ENCODE measurements at regions not wholly inside any gene's neighbourhood (a gene's known extent, or its start where the extent isn't known, plus 50 kb on each side); places are given as distances from the start of the nearest gene placed in this dataset.

DNA sequence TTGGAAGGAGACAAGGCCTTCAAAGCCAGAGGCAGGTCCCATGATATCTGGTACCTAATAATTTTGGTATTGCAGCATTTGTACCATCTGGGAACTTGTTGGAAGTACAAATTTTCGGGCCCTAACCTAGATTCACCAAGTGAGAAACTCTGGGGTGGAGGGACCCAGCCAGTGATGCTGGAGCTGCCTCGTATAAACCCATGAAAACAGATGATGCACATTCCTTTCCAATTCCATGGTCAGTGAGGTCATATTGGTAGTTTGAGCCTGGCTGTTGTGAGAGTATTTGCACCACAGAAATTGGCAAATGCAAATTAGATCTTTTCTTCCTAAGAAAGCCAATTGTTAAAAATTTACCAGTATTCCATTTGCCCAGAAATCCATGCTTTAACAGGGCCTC is 269.6 kb upstream of the PLXNA2 start:
- DNase-seq (ENCODE audit: low read depth), result no peak

DNA sequence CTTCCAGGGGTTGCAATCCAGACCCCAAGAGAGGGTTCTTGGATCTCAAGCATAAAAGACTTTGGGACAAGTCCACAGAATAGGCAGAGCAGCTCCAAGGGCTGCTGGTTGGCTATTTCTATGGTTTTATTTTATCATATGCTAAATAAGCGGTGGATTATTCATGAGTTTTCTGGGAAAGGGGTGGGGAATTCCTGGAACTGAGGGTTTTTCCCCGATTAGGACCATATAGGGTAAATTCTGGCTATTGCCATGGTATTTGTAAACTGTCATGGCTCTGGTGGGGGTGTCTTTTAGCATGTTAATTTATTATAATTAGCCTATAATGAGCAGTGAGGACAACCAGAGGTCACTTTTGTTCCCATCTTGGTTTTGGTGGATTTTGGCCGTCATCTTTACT is 270.9 kb upstream of the PLXNA2 start:
- DNase-seq (ENCODE audit: low read depth), result no peak

DNA sequence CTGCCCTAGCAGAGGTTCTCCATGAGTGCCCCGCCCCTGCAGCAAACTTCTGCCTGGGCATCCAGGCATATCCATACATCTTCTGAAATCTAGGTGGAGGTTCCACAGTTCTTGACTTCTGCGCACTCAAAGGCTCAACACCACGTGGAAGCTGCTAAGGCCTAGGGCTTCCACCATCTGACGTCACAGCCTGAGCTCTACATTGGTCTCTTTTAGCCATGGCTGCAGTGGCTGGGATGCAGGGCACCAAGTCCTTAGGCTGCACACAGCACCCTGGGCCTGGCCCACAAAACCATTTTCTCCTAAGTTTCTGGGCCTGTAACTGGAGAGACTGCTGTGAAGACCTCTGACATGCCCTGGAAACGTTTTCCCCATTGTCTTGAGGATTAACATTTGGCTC is 272.6 kb upstream of the PLXNA2 start:
- no peak for DNase-seq (ENCODE audit: low read depth)

DNA sequence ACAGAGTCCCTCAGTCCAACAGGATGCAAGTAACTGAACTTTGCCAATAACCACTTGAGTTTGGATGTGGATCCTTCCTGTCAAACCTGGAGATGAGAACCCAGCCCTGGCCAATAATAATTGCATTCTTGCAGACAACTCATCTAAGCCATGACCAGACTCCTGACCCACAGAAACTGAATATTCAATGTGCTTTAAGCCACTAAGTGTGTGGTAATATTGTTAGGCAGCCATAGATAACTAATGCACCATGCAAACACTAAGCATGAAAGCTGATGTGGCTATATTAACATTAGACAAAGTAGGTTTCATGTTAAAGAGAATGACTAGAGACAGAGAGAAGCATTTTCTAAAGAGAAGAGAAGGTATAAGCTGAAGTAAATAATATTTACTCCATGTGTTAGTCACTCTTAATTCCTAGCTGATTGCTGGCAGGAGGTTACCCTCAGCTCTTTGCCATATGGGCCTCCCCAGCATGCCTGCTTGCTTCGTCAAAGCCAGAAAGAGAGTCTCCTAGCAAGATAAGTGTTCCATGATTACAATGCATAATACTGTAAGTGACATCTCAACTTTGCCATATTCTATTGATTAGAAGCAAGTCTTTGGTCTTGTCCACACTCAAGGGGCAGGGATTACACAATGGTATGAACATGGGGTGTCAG is 276.4 kb upstream of the PLXNA2 start:
- DNase-seq (ENCODE audit: low read depth), result no peak

DNA sequence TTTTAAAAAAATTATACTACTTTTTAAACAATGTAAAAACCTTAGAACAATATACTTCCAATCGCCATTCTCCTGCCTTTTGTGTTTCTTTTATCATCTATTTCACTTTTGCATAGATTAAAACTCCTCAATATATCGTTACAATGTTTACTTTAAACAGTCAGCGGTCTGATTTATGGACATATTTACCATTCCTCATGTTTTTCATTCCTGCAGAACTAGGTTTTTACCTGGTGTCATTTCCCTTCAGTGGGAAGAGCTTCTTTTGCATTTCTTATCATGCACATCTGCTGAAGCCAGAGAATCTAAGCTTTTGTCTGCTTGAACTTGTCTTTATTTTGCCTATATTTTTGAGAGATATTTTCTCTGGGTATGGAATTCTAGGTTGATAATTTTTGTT is 277.4 kb upstream of the PLXNA2 start:
- DNase-seq (ENCODE audit: low read depth), result no peak

DNA sequence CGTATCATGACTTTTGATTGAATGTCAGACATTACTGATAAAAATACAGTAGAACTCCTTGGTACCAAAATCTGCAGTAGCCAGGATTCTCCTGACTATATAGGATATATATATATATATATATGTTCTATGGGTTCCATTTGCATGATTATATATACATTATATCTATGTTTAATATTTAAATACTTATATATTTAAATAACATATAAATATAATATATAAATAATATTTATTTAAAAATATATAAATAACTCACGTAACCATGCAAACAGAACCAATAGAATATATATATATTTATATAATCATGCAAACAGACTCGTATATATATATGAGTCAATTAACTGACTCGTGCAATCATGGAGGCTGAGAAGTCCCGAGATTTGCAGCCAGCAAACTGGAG is 278.8 kb upstream of the PLXNA2 start:
- no peak for DNase-seq (ENCODE audit: low read depth)

DNA sequence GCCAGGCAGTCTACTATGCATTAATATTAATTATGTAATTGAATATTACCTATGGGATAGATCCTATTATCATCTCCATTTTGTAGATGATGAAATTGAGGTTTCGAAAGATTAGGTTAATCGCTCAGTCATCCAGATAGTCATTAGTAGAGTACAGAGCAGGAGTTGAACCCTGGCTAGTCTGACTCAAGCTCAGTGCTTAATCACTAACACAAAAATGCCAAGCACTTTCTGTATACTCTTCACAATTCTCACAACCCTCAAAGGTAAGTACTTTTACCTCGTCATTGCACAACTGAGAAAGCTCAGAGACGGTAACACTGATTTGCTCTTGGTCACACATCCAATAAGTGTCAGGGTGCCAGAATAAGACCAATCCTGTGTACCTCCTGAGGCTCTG is 280.2 kb upstream of the PLXNA2 start:
- DNase-seq (ENCODE audit: low read depth), result no peak

DNA sequence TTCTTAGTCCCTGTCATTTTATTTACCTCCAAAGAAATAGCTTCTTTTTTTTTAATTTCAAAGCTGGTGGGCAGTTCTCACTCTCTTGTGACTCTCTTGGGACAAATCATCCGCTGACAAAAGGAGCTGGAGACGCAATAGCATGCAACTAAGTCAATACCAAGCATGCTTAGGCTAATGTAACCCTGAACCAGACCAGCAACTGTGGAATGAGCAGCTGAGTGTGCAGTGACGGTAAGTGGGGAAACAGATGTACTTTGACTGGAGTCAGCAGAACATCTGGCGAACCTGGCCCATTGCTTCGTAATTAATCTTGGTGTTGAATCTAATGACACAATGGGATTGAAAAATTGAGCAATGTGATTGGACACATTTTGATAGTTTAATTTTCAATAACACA is 280.7 kb upstream of the PLXNA2 start:
- no peak for DNase-seq (ENCODE audit: low read depth)

DNA sequence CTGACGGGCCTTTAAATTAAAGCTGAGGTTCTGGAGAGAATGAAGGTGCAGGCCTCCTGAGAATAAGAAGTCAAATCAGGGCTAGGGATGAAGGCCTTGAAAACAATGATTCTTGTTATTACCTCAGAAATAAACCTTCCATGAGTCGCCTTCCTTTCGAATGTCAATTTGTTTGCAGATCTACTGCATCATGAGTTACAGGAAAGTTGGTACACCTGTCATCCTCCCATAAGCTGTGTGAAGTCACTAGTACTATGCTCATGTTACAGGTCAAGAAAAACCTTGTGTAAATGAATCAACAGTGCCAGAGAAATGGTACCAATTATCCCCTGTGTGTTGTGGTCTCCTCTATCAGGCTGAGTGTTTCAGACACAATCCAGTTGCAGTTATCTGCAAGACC is 281.2 kb upstream of the PLXNA2 start:
- no peak for DNase-seq (ENCODE audit: low read depth)

DNA sequence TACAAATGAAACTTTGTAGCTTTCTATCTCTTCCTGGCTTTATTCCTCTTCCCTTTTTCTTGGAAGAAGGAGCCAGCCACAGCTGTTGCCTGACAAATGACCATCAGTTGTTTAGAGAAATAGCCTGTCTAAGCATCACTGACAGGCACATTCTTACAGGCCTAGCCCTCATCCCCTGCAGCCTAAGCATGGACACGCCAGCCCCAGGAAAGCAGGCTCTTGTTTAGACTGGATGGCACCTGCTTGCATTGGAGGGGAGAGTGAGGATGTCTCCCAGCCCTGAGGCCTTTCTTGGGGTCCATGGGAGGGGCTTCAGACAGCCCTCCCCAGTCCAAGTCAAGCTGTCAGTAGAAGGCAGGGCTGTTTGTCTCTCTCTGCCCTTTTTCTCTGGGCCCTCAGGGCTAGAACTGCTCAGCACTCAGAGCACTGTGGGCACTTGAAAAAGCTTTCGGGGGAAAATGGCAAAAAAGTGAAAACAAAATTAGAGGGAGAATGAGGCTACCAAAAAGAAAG is 282.5 kb upstream of the PLXNA2 start:
- DNase-seq (ENCODE audit: low read depth), result no peak

DNA sequence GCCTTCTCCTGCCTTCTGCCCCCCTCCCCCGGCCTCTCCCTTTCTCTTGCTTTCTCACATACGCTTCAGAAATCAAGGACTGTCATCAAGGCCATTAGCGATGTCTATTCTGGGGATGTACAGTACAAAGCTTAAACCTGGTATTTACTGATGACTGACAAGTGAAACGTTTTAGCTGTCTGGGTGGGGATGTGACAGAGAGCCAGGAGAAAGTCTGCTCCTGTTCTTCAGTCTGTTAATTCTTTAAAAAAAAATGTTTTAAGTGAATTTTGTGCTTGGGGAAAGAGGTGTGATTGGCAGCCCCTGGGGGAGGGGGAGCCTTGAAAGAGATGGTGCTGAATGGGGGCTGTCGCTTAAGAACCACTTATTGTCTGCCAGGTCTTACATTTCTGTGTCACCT is 283.0 kb upstream of the PLXNA2 start:
- DNase-seq (ENCODE audit: low read depth), result no peak

DNA sequence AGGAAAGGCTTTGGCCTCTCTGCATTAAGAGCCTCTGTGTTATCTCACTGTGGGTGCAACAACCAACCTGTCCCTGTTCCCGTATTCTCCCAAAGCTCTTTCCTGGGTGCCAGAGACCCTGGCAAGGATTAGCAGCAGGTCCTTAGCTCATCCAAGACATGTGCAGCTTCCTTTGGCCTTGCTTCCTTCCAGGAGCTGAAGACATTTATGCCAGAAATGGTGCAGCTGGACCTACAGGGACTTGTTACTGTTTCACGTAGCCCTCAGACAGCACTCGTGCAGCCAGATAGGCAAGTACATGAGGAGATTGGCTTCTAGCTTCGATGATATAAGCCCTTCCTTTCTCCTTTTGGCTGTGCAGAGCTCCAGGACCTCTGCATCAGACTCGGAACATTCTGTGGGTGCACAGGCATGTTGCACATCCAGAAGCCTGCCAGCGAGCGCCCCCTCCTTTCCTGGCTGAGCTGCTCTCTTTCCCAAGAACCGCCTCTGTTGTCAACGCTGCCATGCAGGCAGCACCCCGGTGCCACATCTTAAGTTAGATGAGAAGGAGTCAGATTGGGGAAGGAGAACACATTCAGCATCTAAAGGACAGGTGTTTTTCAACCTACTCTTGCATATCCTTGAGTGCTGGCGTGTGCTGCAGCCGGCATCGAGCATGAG is 284.5 kb upstream of the PLXNA2 start:
- no peak for DNase-seq (ENCODE audit: low read depth)

DNA sequence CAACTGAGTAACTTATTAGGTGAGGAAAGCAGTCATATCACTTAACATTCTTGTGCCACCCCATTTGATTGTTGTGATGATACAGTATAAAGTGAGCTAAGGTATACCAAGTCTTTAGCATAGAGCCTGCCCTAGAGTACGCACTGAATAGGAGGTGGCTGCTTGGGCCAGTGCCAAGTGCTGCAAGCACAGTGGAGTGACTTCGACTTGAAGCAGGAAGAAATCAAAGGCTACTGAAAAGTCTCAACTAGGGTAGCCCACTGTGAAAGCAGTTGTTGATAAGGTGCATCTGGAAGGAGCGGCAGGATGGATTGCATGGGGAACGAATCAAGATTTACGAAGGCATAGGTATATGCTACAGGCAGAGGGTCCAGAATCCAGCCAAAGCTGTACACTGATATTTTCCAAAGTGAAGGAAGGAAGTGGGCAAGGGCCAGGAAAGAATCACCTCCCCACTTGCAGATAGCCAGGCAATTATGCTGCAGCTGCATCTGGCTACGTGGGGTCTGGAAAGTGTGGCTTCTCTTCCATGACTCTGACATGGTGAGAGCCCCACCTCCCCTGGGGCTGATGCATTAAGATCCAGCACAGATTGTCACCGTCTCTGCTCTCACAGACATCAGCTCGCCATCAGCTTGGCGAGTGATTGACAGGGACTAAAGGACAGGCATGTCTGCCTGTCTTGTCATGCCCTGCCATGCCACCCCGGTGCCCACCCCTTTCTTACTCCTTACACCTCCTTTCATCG is 287.0 kb upstream of the PLXNA2 start:
- DNase-seq (ENCODE audit: low read depth), result no peak

DNA sequence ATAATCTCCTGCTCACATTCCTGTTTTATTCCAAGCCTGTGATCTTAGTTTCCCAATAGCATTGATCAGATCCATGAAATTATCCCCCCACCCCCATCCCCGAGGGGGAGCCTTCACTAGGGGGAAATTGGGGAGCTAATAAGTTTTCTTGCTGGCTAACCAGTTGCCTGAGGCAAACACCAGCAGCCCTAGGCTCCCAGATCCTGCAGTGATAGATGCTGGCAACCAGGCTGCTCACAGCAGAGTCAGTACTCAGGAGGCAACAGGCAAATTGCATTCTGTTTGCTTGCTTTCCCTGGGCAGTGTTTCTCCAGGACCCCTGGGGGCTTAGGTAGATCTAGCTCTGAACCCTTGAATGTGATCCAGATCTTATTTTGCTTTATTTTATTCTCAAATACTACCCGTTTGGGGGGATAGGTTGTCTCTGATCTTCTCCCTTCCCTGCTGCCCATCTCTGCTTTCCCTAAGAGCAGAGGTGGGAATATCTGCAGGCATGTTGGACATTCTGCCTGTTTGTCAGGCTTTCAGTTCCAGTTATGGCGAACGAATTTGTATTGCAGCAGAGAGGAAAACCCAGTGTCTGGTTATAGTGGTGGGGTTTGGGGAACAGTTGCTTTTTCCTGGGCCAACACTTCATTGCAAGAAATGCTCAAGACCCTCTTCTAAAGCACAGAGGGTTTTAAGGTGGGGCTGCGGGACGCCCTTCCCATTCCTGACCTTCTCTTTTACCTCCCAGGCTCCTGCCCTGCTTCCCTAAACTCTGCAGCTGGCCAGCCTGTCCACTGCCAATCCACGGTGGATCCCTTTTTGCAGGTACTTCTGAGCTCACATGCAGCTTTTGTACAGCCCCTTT is 289.8 kb upstream of the PLXNA2 start:
- no peak for DNase-seq (ENCODE audit: low read depth)

DNA sequence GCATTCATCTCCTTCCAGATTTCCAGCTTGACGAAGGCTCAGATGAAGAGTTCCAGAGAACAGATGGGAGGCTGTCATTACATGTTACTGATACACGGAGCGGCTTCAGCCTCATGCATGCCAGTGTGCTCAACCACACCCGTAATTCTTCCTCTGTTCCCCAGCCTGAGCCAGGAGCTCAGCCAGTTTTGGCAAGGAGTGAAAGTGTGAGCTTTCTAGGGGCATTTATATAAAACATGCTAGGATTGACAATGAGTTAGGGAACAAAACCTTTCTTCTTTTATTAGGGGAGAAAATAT is 290.4 kb upstream of the PLXNA2 start:
- DNase-seq (ENCODE audit: low read depth), result no peak

DNA sequence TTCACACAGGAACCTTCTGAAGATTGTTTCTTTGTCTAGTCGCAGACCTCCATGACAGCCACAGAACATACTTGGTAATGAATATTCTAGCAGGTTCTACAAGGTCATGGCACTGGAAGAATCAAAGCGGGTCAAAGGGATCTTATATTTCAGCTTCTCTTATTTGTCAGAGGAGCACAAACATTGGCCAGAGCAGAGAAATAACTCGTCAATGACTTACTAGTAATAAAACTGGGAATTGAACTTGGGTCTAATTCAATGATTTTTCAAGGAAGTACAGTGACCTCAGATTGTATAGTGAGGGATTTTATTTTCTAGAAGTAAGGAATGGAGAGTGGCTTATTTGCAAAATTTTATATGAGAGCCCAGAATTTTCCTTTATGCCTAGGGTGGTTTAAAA is 290.8 kb upstream of the PLXNA2 start:
- DNase-seq (ENCODE audit: low read depth), result no peak

DNA sequence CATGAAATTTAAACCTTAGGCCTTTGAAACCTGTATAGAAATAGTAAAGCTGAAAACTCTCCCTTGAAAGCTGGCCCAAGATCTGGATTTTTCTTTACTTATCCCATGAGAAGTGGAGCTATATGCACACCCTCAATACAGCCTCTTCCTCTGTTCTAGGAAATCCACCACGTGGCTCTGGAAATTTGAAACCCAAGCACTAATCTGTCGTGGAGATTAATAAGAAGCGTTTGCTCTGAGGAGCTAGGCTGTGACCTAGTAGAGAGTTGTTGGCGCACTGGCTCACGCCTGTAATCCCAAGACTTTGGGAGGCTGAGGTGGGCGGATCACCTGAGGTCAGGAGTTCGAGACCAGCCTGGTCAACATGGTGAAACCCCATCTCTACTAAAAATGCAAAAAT is 291.3 kb upstream of the PLXNA2 start:
- no peak for DNase-seq (ENCODE audit: low read depth)

DNA sequence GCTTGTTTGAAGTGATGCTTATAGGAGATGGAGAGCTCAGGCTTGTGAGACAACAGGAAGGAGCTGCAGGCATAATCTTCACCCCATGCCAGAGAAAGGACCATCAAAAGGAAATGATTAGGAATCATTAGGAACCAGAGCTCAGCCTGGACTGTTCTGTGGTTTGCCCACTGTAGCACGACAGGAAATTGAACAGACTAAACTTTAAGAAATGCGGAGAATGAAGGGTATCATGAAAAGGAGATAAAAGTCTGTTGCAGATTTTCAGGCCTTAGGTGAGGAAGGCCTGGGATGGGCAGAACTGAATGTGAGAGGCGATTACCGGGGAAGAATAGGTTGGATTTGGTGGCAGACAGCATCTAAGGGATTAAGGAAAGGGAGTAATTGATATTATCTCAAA is 292.0 kb upstream of the PLXNA2 start:
- DNase-seq (ENCODE audit: low read depth), result no peak

DNA sequence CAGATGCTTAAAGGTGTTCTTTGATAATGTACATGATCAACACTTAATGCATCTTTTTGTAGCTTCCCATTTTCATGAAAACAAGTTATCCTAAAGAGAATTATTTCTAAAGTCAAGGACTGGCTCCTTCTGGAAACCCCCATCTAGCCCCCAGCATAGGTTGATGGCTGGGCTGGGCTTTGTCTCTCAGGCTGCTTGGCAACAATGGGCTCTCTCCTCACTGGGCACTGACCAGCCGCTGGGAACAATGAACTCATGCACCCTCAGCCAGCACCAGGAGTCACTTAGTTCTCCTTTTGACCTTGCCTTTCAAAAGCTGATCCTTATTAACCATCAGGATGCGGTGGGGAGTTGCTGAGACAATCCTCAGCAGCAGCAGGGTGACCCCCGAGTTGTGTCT is 293.0 kb upstream of the PLXNA2 start:
- DNase-seq (ENCODE audit: low read depth), result no peak

DNA sequence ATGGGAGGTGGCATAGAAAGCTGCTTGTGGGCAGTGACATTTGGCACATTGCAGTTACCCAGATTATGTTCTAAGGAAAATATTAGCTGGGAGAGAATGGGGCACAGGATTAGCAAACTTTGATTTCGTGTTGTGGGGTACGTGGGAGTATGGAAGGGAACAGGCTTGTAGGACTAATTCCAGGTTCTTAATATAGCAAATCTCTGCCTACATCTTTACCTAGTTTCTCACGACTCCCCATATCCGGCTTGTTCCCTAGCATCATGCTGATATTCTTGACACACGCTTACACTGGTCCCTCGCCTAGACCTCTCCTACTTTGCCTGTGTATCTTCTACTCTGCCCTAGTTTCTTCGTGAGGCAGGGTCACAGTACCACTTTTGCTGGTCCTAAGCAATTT is 293.9 kb upstream of the PLXNA2 start:
- no peak for DNase-seq (ENCODE audit: low read depth)

DNA sequence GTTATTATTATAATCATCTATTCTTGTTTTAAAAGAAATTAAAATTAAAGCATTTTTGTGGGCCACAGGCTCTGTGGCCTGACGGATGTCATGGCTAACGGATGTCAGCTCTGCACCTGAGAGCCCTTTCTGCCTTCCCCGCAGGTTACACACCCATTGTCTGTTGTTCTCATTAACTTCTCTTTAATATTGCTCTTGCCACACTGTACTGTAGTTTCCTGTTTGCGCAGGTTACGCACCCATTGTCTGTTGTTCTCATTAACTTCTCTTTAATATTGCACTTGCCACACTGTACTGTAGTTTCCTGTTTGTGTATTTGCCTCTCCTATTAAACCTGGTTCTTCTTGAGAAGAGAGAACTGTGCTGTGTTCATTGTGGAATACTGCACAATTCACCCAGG is 294.4 kb upstream of the PLXNA2 start:
- DNase-seq (ENCODE audit: low read depth), result no peak

DNA sequence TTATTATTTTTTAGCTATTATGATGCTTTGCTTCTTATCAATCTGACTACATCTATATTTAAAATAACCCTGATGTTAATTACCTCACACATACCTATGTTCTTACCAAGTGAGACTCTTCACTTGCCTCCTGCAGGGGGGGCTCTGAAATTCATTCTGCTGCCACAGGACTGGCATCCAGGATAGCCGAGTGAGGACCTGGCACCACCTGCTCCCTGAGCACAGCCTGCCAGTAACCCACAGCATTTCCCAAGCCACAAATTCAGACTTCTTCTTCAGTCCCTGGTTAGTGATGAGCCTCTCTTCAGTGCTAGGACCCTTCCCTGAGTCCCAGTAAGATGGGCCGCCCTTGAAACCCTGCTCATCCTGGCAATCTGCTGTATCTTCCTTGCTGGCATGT is 296.5 kb upstream of the PLXNA2 start:
- DNase-seq (ENCODE audit: low read depth), result no peak
